Activated T-helper 1 cell treated with anti-CD3 and anti-CD28 coated beads, Interleukin-12 subunit alpha, Interleukin-12 subunit beta, Interleukin-2, Interleukin-4 antibody, amounts not matched to agents 30 ng/mL and 10 ng/mL and 1 ng/mL, durations not matched to agents 14 hours and 24 hours and 36 hours (primary cell): ENCODE measurements at regions not wholly inside any gene's neighbourhood (a gene's known extent, or its start where the extent isn't known, plus 50 kb on each side); places are given as distances from the start of the nearest gene placed in this dataset.
"Not testable (repeated sequence)": the region's sequence is repeated elsewhere in the genome, so short reads cannot be mapped to it uniquely, and the experiment has no call there.

Experiments
- DNase-seq: peaks from one replicate; pipeline ENCODE4 v3.0.0; 2021; ENCODE audit warnings: low spot score
- H3K27ac Mint-ChIP-seq: one replicate; pipeline ENCODE4 v1.8.0; 2021; ENCODE audit warnings: mild to moderate bottlenecking, mixed read lengths
- H3K27me3 Mint-ChIP-seq: one replicate; pipeline ENCODE4 v1.8.0; 2022; ENCODE audit warnings: mild to moderate bottlenecking, moderate library complexity, mixed read lengths; ENCODE audit not compliant: insufficient read depth
- H3K36me3 Mint-ChIP-seq: one replicate; pipeline ENCODE4 v1.8.0; 2021; ENCODE audit warnings: low read depth, mixed read lengths
- H3K4me1 Mint-ChIP-seq: one replicate; pipeline ENCODE4 v1.8.0; 2021; ENCODE audit warnings: low read depth, mixed read lengths
- H3K4me3 Mint-ChIP-seq: one replicate; pipeline ENCODE4 v1.8.0; 2021; ENCODE audit warnings: mild to moderate bottlenecking, moderate library complexity, mixed read lengths
- H3K9me3 Mint-ChIP-seq: one replicate; pipeline ENCODE4 v1.8.0; 2021; ENCODE audit warnings: mixed read lengths
- intact Hi-C: fragments of 100-400 bp; cut with micrococcal nuclease; formaldehyde crosslinking; loops from one replicate; pipeline ENCODE4 v1.15.1; 2024

DNA sequence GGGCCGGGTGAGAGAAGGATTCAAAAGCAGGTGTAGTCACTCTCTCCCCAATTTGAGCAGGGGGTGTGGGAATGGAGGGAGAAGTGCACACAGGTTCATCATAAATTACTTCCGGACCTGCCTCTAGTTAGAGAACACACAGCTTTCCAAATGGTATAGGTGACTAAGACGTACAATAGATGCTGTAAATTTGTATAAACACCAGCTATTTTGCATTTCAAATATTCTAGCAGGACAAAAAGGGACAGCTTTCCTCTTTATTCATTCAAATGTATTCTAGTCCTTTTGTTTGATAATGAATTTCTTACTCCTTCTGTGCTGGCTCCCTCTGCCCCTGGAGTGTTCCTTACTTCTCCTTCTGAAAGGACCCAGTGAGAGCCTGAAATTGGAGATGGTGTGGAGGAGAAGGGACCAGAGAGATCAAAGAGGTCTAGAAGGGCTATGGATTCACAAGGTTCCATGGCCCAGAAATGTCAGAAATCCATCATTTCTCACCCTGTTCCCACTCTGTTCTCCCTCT, 53.2 kb upstream of the SH3BP4 start:
- Mint-ChIP-seq H3K4me1 (no peaks in the 10 kb centered on the region), H3K9me3 (no peaks in the 10 kb centered on the region), H3K36me3 (no peaks in the 10 kb centered on the region), H3K27ac (no peak overlapping the region), H3K4me3 (no peak overlapping the region), H3K27me3 (no peaks in the 10 kb centered on the region)
- intact Hi-C loops, result no loop called here
- DNase-seq, result no peak

DNA sequence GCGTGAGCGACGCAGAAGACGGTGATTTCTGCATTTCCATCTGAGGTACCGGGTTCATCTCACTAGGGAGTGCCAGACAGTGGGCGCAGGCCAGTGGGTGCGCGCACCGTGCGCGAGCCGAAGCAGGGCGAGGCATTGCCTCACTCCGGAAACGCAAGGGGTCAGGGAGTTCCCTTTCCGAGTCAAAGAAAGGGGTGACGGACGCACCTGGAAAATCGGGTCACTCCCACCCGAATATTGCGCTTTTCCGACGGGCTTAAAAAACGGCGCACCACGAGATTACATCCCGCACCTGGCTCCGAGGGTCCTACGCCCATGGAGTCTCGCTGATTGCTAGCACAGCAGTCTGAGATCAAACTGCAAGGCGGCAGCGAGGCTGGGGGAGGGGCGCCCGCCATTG, 63.4 kb upstream of the SH3BP4 start:
- H3K27ac Mint-ChIP-seq, intact Hi-C loops, H3K4me1 Mint-ChIP-seq, H3K27me3 Mint-ChIP-seq, H3K9me3 Mint-ChIP-seq, H3K36me3 Mint-ChIP-seq: not testable (repeated sequence)
- peak; percentile 10 for DNase-seq
- peak overlapping the region; percentile 71 for H3K4me3 Mint-ChIP-seq

DNA sequence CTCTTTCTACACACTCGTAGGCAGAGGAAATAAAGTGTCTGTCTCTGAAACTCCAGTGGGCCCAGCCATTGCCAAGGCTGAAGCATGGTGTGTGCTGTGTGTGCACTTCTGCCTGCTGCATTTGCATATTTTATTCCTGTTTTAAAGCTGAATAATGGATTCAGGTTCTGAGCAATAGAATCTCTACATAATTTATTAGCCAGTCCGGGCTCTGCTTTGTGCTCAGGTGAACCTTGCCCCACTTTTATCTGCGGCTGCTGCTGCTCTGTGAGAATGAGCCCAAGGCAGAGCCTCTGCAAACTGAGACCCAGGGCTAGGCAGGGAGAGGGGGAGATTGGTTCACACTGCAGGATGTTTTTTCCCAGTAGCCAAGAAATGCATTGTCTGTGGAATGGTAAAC, 64.6 kb upstream of the SH3BP4 start:
- no peak overlapping the region for H3K4me3 Mint-ChIP-seq
- H3K27me3 Mint-ChIP-seq, result no peaks in the 10 kb centered on the region
- H3K36me3 Mint-ChIP-seq, result no peaks in the 10 kb centered on the region
- no peaks in the 10 kb centered on the region for H3K4me1 Mint-ChIP-seq
- no peak overlapping the region for H3K27ac Mint-ChIP-seq
- intact Hi-C loops, result no loop called here
- no peaks in the 10 kb centered on the region for H3K9me3 Mint-ChIP-seq
- no peak for DNase-seq

DNA sequence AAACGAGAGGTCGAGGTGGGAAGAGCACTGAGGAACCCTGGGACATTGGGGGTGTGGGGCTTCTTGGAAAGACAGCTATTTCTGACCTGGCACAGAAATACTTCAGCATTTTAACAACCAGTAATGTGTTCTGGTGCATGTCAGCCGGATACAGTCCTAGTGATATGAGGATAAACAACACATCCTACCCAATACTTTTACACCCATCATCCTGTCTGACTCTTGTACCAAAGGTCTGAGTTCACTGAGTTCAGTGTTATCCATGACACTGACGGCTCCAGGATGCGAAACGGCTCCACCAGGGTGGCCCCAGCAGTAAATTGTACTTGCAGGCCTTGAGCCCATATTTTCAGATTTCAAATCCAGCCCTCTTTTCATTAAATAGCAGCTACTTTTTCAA, 65.9 kb upstream of the SH3BP4 start:
- H3K4me3 Mint-ChIP-seq, result no peak overlapping the region
- H3K27ac Mint-ChIP-seq, result no peak overlapping the region
- no peak for DNase-seq
- H3K9me3 Mint-ChIP-seq, result no peaks in the 10 kb centered on the region
- no peaks in the 10 kb centered on the region for H3K36me3 Mint-ChIP-seq
- H3K4me1 Mint-ChIP-seq, result no peaks in the 10 kb centered on the region
- H3K27me3 Mint-ChIP-seq, result no peaks in the 10 kb centered on the region
- intact Hi-C loops, result no loop called here

DNA sequence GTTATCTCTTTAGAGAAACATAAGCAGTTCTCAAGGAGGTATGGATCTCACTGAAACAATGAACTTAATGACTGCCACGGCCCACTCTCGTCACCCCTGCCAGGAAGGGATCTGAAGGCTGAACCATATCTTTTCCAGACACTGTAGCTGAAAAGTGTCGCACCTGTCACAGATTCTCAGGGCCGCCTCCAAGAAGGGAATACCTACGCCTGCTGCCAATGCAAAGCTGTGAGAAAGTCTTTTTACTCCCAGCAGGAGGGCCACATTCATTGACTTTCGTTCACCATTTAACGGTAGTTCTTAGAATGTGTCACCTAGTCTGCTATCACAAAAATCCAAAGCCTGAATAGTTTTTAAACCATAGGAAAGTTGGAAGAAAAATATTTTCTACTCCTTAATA, 66.7 kb upstream of the SH3BP4 start:
- no peak overlapping the region for H3K4me3 Mint-ChIP-seq
- no peaks in the 10 kb centered on the region for H3K9me3 Mint-ChIP-seq
- intact Hi-C loops, result no loop called here
- no peaks in the 10 kb centered on the region for H3K4me1 Mint-ChIP-seq
- no peaks in the 10 kb centered on the region for H3K36me3 Mint-ChIP-seq
- no peaks in the 10 kb centered on the region for H3K27me3 Mint-ChIP-seq
- H3K27ac Mint-ChIP-seq, result no peak overlapping the region
- no peak for DNase-seq

DNA sequence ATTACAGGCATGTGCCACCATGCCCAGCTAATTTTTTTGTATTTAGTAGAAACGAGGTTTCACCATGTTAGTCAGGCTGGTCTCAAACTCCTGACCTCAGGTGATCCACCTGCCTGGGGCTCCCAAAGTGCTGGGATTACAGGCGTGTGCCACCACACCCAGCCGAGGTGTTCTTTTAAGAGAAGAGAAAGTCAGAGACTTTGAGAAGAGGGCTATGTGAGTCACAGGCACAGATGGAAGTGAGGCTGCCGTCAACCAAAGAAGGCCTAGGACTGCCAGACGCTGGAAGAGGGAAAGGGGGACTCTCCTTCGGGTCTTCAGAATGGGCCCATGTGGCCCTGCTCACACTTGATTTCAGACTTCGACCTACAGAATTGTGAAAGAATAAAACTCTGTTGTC, 67.2 kb upstream of the SH3BP4 start:
- no peaks in the 10 kb centered on the region for H3K27me3 Mint-ChIP-seq
- no peak for DNase-seq
- no peak overlapping the region for H3K4me3 Mint-ChIP-seq
- H3K36me3 Mint-ChIP-seq, result no peaks in the 10 kb centered on the region
- intact Hi-C loops, result no loop called here
- no peak overlapping the region for H3K27ac Mint-ChIP-seq
- no peaks in the 10 kb centered on the region for H3K4me1 Mint-ChIP-seq
- no peaks in the 10 kb centered on the region for H3K9me3 Mint-ChIP-seq

DNA sequence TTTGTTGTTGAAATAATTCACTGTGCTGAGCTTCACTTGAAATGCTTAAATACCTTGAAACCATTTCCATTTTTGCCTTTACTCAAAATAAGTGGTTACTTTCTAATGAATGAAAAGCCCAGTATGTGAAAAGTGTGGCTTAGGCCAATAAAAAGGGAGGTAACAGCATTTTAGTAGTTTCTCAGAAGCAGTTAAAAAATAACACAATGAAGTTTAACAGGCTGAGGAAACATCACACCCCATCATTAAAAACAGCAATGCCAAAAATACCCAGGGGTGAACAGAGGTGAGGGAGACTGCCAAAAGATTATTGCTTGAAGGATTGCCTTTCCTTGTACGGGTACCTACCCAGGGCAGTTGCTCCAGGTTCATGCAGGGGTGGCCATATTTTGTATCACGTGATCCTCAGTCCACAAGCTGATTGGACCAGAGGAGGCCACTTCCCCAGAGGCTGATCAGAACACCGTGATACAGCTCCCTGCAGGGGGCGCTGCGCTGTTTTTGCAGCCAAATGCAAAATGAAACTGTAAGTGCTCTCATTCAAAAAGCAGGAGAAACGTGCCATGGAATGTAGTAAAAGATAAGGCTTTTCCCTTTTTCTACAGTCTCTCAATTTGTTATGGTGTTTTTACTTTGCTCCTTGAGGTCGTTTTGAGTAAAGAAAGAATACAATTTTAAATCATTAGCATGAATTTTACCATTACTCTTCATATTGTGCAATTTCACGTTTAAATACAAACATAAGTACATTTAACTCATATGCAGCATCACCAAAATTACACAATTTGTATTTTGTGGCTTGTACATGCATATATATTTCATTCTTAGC, 70.2 kb upstream of the SH3BP4 start:
- Mint-ChIP-seq H3K4me3 (no peak overlapping the region), H3K9me3 (no peaks in the 10 kb centered on the region), H3K4me1 (no peaks in the 10 kb centered on the region), H3K27ac (no peak overlapping the region), H3K36me3 (no peaks in the 10 kb centered on the region), H3K27me3 (no peaks in the 10 kb centered on the region)
- intact Hi-C loops, result no loop called here
- peak; percentile 8 for DNase-seq

DNA sequence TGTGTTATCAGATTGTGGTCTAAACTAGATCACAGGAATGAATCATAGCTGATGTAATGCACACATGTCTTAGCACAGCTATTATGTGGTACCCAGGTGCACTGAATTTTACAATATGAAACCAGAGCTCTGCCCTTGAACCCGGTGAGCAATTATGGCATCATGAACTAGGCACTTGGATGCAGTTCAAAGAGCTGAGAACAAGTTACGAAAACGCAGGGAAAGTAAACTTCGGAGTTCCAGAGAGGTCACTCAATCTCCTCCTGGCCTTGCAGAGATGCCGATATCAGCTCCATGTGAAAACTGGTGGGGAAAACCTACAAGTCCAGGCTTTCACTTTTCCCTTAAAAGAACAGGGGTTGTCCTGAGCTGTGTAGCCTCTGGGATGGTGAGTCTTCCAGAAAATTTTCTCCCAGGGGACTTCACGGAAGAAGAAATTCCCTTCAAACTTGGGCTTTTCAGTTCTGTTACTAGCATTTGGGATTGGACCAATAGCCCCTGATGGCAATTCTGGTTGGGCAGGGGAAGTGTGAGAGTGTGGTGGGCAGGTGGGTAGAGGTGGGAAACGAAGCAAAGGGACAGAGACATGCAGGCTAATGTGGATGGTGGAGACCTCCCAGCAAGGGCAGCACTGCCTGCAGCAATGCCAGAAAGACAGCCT, 71.1 kb upstream of the SH3BP4 start:
- intact Hi-C loops, result no loop called here
- no peak overlapping the region for H3K4me3 Mint-ChIP-seq

DNA sequence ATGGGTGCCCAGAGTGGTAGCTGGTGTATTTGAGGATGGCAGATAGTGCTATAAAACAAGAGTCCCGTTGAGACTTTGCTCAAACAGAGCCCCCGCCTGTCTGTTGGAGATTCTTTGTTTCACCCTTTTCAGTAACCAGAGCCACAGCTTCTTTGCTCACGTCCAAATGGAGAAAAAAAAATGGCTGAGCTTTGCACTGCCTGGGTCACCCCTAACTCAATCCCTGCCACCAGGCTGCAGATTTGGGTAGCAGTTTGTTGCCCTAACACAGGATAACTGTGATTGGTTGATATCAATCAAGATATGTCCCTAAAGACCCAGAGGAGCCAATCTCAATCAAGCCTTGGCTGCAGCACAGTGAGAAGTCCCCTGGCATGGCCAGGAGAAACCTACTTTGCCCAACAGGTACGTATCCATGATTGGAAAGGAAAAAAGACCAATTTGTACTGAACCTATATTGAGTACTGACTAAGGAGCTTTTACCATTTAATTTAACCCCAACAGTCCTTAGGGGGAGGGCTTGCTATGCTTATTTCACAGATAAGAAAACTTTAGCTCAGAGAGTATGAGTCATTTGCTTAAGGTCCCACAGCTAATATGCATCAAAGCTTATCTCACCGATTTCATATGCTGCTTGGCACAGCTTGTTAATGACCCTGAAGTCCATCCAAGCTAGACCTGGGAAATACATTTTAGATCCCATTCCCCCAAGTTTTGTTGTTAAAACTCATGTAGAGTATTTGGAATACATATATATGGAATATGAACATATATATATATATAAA, 72.0 kb upstream of the SH3BP4 start:
- intact Hi-C loops, result no loop called here

More for the DNA sequence above, 71.1 kb upstream of the SH3BP4 start:
- peaks cover 4% of the 10 kb centered on the region for H3K27me3 Mint-ChIP-seq
- no peaks in the 10 kb centered on the region for H3K4me1 Mint-ChIP-seq
- no peaks in the 10 kb centered on the region for H3K36me3 Mint-ChIP-seq
- no peak for DNase-seq
- H3K9me3 Mint-ChIP-seq, result no peaks in the 10 kb centered on the region
- no peak overlapping the region for H3K27ac Mint-ChIP-seq

DNA sequence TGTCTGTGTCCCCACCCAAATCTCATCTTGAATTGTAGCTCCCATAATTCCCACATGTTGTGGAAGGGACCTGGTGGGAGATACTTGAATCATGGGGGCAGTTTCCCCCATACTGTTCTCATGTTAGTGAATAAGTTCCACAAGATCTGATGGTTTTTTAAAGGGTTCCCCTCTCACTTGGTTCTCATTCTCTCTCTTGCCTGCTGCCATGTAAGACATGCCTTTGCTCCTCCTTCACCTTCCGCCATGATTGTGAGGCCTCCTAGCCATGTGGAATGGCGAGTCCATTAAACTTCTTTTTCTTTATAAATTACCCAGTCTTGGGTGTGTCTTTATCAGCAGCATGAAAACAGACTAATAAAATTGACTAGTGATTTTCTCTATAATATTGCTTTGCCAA, 75.2 kb upstream of the SH3BP4 start:
- H3K9me3 Mint-ChIP-seq, H3K4me1 Mint-ChIP-seq, H3K36me3 Mint-ChIP-seq, intact Hi-C loops, H3K27ac Mint-ChIP-seq, H3K27me3 Mint-ChIP-seq, H3K4me3 Mint-ChIP-seq, DNase-seq: not testable (repeated sequence)

More for the DNA sequence above, 72.0 kb upstream of the SH3BP4 start:
- H3K36me3 Mint-ChIP-seq, result no peaks in the 10 kb centered on the region
- no peak for DNase-seq
- peaks cover 3% of the 10 kb centered on the region for H3K4me1 Mint-ChIP-seq
- no peak overlapping the region for H3K27ac Mint-ChIP-seq
- H3K27me3 Mint-ChIP-seq, result peaks cover 4% of the 10 kb centered on the region
- no peak overlapping the region for H3K4me3 Mint-ChIP-seq
- H3K9me3 Mint-ChIP-seq, result no peaks in the 10 kb centered on the region

DNA sequence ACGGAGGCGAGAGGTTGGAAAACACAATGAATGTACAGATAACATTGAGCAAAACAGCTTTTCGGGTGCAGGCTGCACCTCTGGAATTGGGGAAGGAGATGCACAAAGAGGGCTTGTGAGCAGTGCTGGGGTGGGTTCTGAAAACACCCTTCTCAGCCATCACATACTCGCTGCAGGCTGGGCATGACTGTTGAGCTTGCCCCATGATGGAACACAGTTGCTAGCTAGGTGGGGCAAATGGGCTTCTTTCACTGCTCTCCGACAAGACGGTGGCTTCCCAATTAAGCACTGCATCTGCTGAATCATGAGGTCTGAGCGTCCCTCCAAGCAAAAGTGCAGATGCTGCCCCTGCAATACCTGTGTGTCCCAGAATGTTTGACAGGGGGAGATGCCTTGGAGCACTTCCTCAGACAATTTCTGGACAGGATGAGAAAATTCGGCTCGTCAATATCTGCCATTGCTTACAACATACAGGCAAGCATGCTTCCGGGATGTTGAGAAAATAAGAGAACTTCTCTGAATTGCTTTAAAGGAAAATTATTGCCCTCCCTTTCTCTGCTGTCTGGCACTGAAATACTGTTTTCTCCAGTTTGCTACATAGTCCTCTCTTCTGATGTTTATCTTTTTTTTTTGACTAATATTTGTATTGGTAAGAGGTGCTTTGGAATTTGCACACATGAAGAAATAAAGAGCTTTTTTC, 77.3 kb upstream of the SH3BP4 start:
- H3K36me3 Mint-ChIP-seq, result no peaks in the 10 kb centered on the region
- no peaks in the 10 kb centered on the region for H3K9me3 Mint-ChIP-seq
- DNase-seq, result no peak
- H3K27ac Mint-ChIP-seq, result no peak overlapping the region
- H3K4me3 Mint-ChIP-seq, result no peak overlapping the region
- H3K27me3 Mint-ChIP-seq, result peaks cover 4% of the 10 kb centered on the region
- intact Hi-C loops, result no loop called here
- peaks cover 4% of the 10 kb centered on the region for H3K4me1 Mint-ChIP-seq

DNA sequence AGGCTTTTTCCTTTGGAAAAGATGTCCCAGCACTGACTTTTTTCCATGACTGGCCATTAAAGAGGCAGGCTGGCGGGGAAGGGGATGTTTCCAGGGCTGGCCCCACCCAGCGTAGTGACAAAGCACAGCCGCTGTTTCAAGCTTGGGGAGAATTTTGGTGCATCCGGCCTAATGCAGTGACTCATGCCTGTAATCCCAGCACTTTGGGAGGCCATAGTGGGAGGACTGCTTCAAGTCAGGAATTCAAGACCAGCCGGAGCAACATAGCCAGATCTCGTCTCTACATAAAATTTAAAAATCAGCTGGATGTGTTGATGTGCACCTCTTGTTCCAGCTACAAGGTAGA, 78.0 kb upstream of the SH3BP4 start:
- intact Hi-C loops, result no loop called here
- Mint-ChIP-seq H3K27ac (no peak overlapping the region), H3K9me3 (no peaks in the 10 kb centered on the region), H3K4me3 (no peak overlapping the region), H3K36me3 (no peaks in the 10 kb centered on the region), H3K4me1 (peaks cover 4% of the 10 kb centered on the region), H3K27me3 (peaks cover 4% of the 10 kb centered on the region)
- DNase-seq, result no peak
